ENCODE measurements at regions not wholly inside any gene's neighbourhood (a gene's known extent, or its start where the extent isn't known, plus 50 kb on each side); places are given as distances from the start of the nearest gene placed in this dataset.

DNA sequence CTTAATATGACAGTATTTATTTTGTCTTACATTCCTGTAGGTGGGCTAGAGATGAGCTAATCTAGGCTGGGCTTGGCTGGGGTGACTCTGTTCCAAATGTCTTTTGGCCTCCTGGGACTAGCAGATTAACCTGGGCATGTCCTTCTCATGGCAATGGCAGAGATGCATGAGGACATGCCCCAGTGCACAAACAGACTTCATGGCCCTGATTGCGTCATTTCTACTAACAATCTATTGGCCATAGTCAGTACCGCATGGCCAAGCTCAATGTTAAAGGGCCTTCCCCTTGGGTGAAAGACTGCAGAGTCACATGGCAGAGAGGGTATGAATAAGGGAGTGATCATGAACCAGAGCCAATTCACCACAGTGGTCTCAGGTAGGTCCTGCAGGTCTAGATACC lies 313.4 kb downstream of the MSX2 start:
- DNase-seq (ENCODE audit: low read depth): no peak

DNA sequence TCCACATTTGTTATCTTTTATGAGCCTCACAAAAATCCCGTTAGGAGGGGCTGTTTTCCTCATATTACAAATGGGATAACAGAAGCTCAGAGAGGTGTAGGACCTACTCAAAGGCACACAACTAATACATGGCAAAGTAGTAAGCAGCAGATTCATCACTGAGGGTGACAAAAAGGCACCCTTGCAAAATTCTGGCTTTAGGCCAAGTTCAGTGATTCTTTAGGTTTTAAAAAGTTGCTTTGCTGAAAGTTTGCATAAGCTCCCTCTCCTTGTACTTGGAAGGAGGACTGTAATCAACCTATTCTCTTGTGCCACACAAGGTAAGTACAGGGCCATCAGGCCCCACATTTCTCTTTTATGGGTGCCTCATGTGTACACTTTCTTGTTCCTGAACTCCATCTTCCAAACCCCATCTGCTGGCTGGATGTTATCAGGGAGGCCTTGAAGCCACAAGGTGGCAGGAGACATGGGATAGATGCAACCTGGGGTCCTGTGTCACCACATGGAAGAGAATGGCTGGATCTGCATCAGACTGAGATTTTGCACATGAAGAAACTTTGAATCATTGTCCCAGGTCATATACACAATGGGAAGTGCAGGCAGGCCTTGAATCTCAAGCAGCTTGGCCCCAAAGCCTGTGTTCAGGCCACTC lies 311.6 kb downstream of the MSX2 start:
- DNase-seq (ENCODE audit: low read depth): no peak

DNA sequence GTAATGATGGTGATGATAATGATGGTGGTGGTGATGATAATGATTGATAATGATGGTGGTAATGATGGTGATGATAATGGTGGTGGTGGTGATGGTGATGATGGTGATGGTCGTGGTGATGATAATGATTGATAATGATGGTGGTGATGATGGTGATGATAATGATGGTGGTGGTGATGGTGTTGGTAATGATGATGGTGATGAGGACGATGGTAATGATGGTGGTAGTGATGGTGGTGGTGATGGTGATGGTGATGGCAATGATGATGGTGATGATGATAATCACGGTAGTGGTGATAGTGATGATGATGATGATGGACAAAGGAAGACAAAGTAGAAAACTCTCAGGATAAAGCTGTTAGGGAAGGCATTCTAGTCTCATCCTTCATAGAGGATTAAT lies 310.5 kb downstream of the MSX2 start:
- no peak for DNase-seq (ENCODE audit: low read depth)

DNA sequence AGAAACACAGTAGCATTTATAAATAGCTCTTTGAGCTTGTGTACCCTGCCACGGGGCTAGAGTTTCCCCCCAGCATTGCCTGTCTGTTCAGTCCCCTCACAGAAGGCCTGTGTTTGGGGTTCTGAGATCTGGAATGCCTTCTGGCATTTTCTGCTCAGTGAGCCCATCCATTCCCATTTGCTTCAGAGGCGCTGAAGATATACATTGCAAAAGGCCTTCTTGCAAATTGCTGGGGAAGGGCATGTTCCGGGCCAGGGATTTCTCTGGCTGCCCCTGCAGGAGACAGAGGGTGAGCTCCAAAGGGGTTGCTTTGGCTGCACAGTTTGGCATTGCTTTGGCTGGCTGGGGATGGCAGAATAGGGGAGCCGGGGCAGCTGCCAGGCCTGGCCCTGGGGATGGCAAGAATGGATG lies 308.4 kb downstream of the MSX2 start:
- DNase-seq (ENCODE audit: low read depth): no peak

DNA sequence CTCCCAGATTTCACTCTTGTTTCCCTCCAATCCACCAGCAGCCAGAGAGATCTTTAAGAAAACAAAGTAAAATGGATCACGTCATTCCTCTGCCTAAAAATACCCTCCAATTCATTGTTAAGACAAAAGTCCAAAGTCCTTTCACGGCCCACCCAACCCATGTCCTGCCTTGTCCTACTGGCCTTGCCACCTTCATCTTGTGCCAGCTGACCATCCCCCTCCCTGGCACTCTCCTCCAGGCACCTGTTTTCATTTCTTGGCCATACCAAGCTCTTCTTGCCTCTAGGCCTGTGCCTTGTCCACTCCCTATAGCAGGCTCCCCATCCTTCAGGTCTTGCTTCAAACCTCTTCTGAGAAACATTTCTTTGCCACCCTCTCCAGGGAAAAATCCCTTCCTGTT lies 307.6 kb downstream of the MSX2 start:
- no peak for DNase-seq (ENCODE audit: low read depth)

DNA sequence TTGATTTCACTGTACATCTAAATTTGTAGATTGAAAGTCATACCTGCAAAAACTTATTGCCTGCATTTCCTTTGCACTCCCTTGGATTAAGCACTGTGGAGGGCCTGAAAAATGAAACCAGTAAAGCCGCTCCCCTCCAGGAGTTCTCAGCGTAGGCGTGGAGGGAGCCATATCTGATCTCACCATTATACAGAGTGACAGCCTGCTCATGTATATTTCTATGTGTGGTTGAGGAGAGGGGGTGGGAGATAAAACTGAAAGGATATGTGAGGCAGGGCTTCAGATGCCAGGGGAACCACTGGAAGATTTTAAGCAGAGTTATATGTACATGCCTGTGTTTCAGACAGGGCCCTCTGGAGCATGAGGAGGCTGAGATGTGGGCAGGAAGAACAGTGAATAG lies 303.0 kb downstream of the MSX2 start:
- DNase-seq (ENCODE audit: low read depth): no peak

DNA sequence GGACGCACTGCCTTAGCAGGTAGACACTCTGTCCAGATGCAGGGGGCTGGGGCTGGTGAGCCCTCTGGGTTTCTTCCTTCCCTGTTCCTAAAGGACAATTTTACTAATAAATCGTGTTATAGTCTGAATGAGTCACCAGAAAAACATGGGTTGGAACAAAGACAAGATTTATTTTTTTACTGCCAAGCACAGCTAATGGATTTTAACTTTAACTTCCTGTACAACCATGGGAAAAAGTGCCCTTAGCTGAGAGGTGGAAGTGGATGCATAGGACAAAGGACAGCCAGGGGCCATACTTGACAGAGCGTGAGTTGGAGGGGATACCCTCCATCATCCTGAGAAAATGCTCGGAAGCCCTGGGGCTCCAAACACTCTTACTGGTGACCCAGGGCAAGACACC lies 300.7 kb downstream of the MSX2 start:
- peak; percentile 28 for DNase-seq (ENCODE audit: low read depth)

DNA sequence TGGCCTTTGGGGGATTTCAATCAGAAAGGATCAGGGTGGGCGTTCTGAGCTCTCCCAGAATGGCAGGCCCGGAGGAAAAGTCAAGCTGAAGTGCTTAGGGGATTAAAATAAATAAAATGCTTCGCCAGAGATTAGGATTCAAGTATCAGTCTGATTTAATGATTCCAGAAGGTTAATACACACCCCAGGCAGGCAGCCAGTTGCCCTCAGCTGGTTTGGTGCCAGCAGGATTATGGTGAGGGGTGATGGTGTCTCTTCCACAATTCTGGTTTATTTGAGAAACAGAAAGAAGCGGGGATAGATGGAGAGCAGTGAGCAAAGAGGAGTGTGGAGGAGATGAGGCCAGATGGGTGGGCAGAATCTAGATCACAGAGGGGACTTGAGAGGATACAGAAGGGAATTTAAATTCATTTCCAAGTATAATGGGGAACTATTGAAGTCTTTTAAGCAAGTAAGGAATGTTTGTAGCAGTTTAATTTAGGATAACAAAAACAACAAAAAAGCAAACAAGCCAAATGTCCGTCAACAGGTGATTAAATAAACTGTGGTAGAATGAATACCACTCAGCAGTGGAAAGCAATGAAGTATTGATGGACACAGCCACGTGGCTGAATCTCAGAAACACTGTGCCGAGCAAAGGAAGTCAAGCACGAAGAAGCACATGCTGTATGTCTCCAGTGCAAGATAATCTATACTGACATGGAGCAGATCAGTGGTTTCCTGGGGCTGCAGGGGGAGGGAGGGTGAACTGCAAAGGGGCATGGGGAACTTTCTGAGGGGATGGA lies 297.7 kb downstream of the MSX2 start:
- no peak for DNase-seq (ENCODE audit: low read depth)

DNA sequence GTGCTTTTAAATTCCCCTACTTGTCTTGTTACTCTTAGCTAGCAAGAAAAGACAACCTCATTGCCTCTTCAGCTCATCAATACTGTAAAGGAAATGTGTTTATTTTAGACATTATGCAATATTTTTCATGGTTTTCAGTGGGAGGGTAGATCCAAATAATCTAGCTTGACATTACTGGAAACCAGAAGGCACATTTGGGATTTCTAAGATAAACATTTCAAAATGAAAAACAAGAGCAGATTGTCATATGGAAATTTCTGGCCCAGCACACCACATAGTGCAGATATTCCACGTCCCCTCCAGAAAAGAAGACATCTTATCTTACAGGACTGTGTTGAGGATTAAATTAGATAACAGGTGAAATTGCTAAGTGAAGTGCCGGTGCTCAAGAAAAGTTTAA lies 296.9 kb downstream of the MSX2 start:
- no peak for DNase-seq (ENCODE audit: low read depth)

DNA sequence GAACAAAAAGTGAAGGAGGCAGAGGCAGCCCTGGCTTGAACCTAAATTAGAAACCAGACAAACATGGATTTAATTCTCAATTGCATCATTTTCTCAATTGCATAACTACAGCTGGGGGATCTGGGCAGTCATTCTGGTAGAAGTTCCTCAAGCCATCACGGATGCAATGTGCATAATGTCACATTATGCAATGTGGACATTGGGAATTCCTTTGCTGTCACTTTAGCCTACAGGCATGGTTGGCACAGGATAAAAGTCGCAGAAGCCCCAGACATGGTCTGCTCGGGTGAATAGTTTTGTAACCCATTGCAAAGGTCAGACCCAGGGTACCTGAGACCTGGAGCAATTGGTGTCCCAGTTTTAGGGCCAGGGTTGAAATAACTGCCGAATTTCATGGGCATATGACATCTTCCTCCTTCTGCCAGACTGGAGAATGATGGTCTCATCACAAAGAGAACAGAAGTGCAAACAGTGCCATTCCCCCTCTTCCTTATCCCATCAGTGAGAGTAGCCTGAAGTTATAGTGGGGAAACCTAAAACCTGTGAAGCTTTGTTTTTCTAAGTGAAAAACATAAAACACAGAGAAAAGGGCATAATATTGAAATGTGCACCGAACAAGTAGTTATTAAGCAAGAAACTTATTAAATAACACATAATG lies 290.8 kb downstream of the MSX2 start:
- DNase-seq (ENCODE audit: low read depth): no peak

DNA sequence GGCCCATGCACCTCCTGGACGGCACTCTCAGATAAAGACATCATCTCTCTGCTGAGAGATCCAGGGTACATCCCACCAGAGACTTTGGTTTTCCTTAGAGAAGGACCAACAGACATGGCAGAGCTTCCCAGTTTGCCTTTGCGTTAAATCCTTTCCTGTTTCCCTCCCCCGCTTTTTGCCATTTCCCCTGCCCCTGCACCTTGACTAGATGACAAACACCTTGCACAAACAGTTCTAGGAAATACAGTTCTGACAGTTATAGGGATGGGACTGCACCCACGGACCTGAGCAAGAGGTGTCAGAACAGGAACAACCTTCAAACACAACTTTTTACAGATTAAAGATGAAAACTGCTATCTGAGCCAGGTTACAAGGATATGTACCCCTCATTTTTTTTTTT lies 288.9 kb downstream of the MSX2 start:
- DNase-seq (ENCODE audit: low read depth): no peak

DNA sequence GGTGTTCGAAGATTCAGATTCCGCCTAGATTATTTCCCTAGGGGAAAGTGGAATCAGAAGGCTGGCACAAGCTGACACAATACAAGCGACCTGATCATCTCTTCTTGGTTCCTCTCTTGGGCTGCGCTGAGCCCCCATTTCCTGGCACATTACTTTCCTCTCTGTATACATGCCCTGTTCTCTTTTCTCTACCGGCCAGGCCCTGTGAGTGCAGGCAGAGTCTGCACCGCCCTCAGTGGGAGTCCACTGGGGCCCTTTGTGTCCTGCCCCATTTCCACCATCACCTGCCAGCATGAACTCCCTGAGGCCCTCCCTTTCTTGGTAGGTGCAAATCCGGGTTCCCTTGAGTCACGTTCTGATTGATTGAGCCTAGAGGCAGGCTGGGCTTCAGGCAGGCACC lies 287.9 kb downstream of the MSX2 start:
- DNase-seq (ENCODE audit: low read depth): no peak

DNA sequence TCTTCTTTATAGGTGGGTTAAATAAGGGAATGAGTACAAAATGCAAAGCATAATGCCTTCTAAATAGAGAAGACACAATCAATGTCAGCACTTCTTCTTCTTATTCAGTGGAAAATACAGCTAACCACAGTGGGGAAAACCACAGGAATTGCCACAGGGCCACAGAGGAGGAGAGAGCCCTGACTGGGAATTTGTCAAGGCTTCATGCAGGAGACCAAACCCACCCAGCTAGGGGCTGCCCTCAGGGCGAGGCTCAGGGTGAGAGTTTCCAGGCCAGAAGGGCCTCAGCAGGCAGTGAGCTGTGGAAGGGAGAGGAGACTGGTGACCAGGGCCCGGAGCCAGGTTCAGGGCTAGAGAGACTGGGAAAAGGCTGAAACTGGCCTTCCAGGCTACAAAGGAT lies 279.1 kb downstream of the MSX2 start:
- DNase-seq (ENCODE audit: low read depth): no peak

DNA sequence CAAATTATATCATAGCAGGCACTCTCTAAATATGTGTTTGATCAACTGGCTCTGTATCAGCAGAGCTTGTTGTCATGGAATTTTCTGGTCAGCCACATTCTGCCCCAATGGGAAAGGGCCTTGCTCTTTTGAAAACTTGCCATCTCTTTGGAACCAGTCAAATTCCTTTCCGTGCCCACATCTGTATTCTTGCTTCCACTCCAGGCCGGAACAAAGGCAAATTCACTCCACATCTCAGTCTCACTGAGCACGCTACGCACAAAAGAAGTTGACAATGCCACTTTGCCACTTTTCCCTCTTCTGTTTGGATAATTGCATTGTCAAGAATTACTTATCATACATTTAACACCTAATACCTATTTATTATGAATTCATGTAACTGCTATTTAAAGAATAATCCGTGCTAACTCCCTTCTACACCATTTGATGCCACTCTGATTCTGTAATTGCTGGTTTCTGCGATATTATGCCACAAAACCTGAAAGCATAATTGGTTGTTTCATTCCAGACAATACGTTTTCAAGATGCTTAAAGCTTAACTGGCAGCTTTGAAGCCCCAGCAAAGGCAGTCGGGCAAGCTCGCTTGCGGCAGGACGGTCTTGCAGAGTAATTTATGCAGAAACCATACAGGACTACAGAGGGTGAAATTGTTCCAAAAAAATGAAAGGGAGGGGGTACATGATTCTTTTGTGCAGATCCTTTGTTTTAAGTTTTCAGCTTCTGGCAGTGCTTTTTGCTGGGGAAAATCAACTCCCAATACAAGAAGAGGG lies 277.7 kb downstream of the MSX2 start:
- no peak for DNase-seq (ENCODE audit: low read depth)

DNA sequence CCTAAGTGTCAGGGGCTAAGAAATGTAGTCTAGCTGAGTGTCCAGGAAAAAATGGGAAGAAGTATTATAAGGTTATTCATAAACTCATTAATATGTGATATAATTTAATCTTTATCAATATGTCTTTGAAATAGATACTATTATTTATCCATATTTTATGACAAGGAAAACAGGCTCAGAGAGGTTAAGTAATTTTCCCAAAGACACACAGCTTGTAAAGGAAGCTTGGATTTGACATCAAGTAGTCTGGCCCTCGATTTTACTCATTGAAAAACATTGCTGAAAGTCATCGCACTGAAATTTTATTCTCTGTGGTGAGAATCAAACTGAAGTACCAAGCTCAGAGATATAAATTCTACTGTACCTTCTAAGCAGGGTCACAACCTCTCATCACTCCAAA lies 276.9 kb downstream of the MSX2 start:
- no peak for DNase-seq (ENCODE audit: low read depth)

DNA sequence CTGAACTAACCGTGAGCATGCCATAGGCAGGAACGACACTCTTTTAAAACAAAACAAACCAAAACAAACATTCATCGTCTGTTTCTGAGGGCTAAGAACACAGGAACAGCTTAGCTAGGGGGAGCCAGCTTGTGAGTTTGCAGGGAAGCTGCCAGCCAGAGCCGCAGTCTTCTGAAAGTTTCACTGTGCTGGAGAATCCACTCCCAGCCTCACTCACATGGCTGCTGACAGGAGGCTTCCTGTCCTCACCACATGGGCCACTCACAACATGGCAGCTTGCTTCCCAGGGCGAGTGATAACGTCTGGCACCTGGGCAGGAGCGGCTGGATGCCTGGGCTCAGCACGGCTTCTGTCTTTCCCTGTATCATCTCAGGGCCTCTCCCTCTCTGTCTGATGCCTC lies 275.2 kb downstream of the MSX2 start:
- no peak for DNase-seq (ENCODE audit: low read depth)

DNA sequence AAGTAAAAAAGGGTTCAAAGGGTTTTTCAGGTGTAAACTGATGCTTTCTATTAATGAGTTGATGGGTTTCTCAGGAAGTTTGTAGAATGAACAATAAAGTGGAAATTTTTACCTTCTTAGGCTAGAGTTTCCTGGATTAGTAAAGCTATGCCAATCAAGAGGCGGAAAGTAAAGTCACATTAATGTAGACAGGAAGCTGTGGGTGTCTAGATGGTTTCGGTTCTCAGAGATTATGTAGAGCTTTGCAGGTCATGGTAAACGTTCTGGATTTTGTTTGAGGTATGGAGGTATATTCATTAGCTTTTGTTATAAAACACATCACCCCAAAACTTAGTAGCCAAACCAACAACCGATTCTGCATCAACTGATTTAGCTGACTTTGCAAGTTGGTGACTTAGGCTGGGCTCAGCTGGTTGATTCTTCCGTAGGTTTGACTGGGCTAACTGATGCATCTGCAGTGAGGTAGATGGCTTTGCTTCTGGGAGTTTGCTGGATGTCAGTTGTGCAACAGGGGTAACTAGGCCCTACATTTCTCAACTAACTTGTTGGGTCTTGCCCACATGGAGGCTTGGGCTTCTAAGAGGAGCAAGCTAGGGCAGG lies 273.8 kb downstream of the MSX2 start:
- no peak for DNase-seq (ENCODE audit: low read depth)

DNA sequence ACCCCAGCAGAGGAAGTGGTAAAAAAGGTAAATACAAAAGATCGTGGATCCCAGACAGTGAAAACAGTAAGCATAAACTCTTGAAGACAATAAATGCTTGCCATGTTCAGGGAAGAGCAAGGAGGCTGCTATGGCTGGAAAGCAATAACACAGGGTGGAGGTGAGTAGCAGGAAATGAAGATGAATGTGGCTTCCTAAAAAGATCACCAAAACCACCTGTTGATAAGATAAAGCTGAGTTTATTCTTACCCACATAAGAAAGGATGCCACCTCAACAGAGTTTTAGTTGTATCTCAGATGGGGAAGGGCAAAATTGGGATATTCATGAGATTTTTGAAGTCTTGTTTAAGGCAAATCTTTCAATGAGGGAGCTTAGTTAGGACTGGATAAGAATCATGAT lies 273.3 kb downstream of the MSX2 start:
- no peak for DNase-seq (ENCODE audit: low read depth)

DNA sequence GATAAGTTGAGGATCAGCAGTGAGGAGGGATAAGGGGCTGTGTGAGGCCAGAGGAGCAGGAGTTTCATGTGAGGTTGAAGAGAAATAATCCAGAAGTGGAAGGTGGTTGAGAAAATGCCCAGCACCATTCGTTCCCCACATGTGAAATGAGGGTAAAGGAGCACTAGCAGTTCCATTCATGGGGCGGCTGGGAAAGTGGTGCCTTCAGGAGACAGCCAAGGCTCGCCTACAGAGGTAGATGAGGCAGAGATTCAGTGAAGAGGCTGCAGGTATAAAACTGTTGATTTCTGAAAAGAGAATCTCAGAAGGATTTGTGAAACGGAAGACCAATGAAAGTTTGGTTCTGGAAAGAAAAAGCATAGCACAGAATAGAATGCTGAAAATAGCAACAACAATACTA lies 272.6 kb downstream of the MSX2 start:
- no peak for DNase-seq (ENCODE audit: low read depth)

DNA sequence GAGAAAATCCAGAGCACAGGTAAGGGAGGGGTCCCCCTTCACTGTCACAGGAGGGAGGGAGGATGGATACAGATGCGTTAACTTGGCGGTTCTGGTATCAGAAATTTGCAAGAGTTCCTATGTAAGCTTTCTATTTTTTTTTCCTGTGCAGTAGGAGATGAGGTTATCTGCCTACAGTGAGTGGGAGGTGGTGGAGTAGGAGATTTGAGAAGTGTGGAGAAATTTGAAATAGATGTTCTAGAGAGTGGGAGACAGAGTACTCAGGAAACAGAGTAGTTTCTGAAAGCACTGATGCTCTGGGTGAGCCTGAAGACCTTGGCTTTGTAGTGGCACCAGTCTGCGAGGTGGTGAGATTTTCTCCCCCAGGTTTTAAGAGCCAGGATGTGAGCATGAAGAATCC lies 271.4 kb downstream of the MSX2 start:
- DNase-seq (ENCODE audit: low read depth): no peak

DNA sequence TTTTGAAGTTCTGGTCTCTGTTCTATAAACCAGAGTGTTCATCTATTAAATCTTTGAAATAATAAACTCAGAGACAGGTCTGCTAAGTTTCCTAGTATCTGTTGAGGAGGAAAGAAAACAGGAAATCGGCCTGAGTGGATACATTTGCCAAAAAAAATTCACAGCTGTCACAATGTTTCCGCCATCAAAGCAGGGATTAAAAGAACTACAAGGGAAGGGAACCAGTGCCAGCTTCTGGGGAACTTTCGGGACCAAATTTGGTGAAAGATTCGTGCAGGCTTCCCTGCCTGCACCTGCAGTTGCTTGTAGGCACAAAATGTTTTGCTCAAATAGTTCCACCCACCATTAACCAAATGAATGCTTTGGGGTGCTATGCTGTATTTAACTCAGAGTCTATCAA lies 267.5 kb downstream of the MSX2 start:
- DNase-seq (ENCODE audit: low read depth): no peak

DNA sequence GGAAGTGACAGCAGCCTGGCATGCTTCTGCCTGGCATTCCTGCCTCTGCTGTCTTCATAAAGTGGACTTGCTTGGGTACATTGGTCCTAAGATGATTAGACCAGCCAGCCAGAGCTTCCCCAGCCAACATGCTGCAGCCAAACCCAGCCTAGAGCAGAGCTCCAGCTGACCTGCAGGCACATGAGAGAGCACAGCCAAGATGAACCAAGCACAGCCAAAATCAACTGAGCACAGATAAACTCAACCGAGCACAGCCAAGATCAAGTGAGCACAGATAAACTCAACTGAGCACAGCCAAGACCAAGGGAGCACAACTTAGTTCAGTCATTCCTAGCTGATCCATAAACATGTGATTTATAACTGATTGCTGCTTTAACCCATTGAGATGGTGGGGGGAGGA lies 266.5 kb downstream of the MSX2 start:
- DNase-seq (ENCODE audit: low read depth): no peak

Measured in RPMI7951 (cell line).